ENCODE measurements at regions not wholly inside any gene's neighbourhood (a gene's known extent, or its start where the extent isn't known, plus 50 kb on each side); places are given as distances from the start of the nearest gene placed in this dataset.

GRCh38 chr6:165013701-165014100 lies 295.7 kb downstream of the C6orf118 start:
- no TSS peak for BruUV-seq (replicated peaks)
- Mint-ChIP-seq H3K27ac (ENCODE audit: unreplicated experiment) (no peak overlapping the region), H3K36me3 (ENCODE audit: insufficient read depth, unreplicated experiment) (no peaks in the 10 kb centered on the region), H3K4me1 (ENCODE audit: low read depth, unreplicated experiment) (peaks cover 33% of the 10 kb centered on the region), H3K4me3 (ENCODE audit: low read depth, unreplicated experiment) (no peak overlapping the region), H3K9me3 (ENCODE audit: low read depth, unreplicated experiment) (peaks cover 3% of the 10 kb centered on the region), H3K27me3 (ENCODE audit: unreplicated experiment) (no peaks in the 10 kb centered on the region)
- CTCF ChIA-PET, result interaction anchor here (1.1 kb wide), 1 partner anchor 36 kb away, joined by 3 read pairs; no protein-coding TSS in a partner anchor
- no peak for DNase-seq
- TF ChIP-seq CTCF (IDR thresholded peaks at IDR 0.05; ENCODE audit: unreplicated experiment), result no peak
- intact Hi-C loops (cut with micrococcal nuclease; ENCODE audit: unreplicated experiment), result no loop called here

GRCh38 chr6:165012183-165012582 lies 297.2 kb downstream of the C6orf118 start:
- H3K9me3 Mint-ChIP-seq (ENCODE audit: low read depth, unreplicated experiment), result no peaks in the 10 kb centered on the region
- no peaks in the 10 kb centered on the region for H3K36me3 Mint-ChIP-seq (ENCODE audit: insufficient read depth, unreplicated experiment)
- CTCF ChIA-PET, result no interaction called here
- H3K27ac Mint-ChIP-seq (ENCODE audit: unreplicated experiment), result no peak overlapping the region
- H3K4me3 Mint-ChIP-seq (ENCODE audit: low read depth, unreplicated experiment), result no peak overlapping the region
- intact Hi-C loops (cut with micrococcal nuclease; ENCODE audit: unreplicated experiment), result no loop called here
- no peak for DNase-seq
- BruUV-seq (replicated peaks), result no TSS peak
- H3K4me1 Mint-ChIP-seq (ENCODE audit: low read depth, unreplicated experiment), result peaks cover 33% of the 10 kb centered on the region
- TF ChIP-seq CTCF (IDR thresholded peaks at IDR 0.05; ENCODE audit: unreplicated experiment), result no peak
- no peaks in the 10 kb centered on the region for H3K27me3 Mint-ChIP-seq (ENCODE audit: unreplicated experiment)

- TF ChIP-seq CTCF (IDR thresholded peaks at IDR 0.05; ENCODE audit: unreplicated experiment), result no peak
- Mint-ChIP-seq H3K27me3 (ENCODE audit: unreplicated experiment) (no peaks in the 10 kb centered on the region), H3K4me3 (ENCODE audit: low read depth, unreplicated experiment) (no peak overlapping the region), H3K36me3 (ENCODE audit: insufficient read depth, unreplicated experiment) (no peaks in the 10 kb centered on the region), H3K27ac (ENCODE audit: unreplicated experiment) (no peak overlapping the region), H3K9me3 (ENCODE audit: low read depth, unreplicated experiment) (peaks cover 3% of the 10 kb centered on the region), H3K4me1 (ENCODE audit: low read depth, unreplicated experiment) (peaks cover 33% of the 10 kb centered on the region)
- intact Hi-C loops (cut with micrococcal nuclease; ENCODE audit: unreplicated experiment), result no loop called here
- peak; percentile 45 for DNase-seq
- CTCF ChIA-PET, result no interaction called here
- BruUV-seq (replicated peaks), result no TSS peak
Observed at GRCh38 chr6:165010556-165011535, 298.6 kb downstream of the C6orf118 start.

GRCh38 chr6:165008971-165009370 lies 300.4 kb downstream of the C6orf118 start:
- Mint-ChIP-seq H3K9me3 (ENCODE audit: low read depth, unreplicated experiment) (peaks cover 6% of the 10 kb centered on the region), H3K27ac (ENCODE audit: unreplicated experiment) (no peak overlapping the region), H3K36me3 (ENCODE audit: insufficient read depth, unreplicated experiment) (no peaks in the 10 kb centered on the region), H3K4me1 (ENCODE audit: low read depth, unreplicated experiment) (peaks cover 33% of the 10 kb centered on the region), H3K4me3 (ENCODE audit: low read depth, unreplicated experiment) (no peak overlapping the region), H3K27me3 (ENCODE audit: unreplicated experiment) (no peaks in the 10 kb centered on the region)
- TF ChIP-seq CTCF (IDR thresholded peaks at IDR 0.05; ENCODE audit: unreplicated experiment), result no peak
- CTCF ChIA-PET, result interaction anchor here (0.8 kb wide), 1 partner anchor 12 kb away, joined by 3 read pairs; no protein-coding TSS in a partner anchor
- intact Hi-C loops (cut with micrococcal nuclease; ENCODE audit: unreplicated experiment), result no loop called here
- BruUV-seq (replicated peaks), result no TSS peak
- DNase-seq, result no peak
